Right hindlimb (tissue), 1 donor: ENCODE measurements at regions not wholly inside any gene's neighbourhood (a gene's known extent, or its start where the extent isn't known, plus 50 kb on each side); places are given as distances from the start of the nearest gene placed in this dataset.

Source experiments
- DNase-seq: peaks from one replicate; pipeline ENCODE4 v3.0.0-alpha.2; 2018

GRCh38 chr12:115455268-115455681 is 771.3 kb upstream of the TBX3 start:
- no peak for DNase-seq

DNA sequence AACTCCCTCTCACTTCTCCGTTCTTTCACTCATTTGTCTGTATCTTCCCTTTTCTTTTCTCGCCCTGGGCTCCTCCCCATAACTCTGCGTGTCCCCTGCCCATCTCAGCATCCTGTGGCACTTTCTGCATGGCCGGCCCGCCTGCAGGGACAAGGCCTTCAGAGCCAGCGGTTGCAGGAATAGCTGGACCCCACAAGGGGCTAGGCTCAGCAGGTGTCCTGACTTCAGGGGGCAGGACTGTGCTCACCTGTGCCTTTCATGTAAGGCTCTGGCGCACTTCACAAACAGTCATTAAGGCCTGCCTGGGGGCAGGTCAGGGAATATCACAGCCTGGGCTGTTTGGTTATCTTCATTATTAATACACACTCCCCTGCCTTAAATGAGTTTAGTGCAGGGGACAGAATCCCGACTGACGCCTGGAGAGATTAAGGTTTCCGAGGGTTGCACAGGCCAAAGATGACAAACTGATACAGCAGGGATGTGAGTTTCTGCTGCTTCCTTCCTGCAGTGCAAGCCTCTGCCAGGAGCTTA is 768.8 kb upstream of the TBX3 start:
- no peak for DNase-seq

DNA sequence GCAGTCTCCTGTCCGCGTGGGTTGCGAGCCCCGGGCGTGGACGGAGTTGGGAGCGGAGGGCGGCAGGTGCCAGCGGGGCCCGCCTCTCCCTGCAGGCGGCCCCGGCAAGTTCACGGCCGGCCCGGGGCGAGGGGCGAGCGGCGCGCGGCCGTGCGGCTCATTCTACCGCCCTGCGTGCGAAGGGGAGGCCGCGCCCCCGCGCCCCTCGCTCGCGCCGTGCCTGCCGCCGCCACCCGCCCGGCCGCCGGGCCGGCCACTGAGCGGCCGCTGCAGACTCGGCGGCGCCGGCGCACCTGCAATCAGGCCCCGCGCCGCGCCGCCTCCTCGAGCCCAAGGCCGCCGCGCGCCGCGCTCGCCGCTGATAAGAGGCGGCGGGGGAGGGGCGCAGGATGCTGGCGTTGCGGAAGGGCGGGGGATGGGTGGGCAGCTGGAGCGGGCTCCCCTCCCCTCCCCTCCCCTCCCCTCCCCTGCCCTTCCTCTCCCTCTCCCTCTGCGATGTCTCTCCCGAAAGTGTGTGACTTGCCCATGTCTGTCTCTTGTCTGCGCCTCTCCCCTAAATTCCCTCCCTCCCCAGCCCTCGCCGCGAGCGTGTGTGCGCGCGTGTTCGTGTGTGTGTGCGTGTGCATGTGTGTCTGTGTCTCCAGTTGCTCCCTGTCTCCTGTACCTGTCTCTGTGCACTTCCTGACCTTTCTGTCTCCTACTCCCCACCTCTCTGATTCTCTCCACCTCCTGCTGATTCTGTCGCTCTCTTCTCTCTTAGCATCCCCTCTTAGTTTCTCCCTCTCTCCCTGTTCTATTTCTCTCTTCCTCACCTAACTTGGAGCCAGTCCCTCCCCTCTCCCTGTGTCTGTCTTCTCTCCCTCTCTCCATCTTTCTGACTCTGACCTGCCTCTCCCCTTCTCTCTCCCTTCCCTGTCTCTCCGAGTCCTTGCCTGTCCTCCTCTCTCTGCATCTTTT is 768.1 kb upstream of the TBX3 start:
- peak; percentile 50 for DNase-seq

DNA sequence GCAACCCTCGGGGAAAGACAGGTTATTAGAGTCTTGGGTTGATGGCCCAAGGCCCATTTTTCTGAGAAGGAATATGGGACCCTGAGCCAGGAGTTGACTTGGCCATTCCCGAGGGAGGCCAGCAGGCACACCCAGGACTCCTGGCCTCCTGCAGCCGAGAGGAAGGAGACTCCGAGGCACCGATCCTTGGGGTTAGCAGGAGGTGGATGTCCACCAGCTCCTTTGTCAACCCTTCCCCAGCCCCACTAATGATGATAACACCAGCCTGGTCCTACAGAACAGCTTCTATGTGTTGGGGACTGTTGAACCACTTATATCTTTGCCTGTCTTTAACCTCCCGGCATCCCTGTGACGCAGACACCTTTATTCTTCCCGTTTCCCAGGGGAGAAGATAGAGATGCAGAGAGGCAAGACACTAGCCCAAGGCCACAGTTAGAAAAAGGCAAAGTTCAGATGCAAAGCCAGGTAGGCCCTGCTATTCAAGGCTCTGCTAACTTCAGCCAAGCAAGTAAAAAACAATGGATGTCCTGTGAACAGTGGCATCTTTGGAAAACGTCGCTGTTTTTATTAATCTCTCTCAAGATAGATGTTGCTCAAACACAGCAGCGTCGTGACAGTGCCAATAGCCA is 767.3 kb upstream of the TBX3 start:
- no peak for DNase-seq

DNA sequence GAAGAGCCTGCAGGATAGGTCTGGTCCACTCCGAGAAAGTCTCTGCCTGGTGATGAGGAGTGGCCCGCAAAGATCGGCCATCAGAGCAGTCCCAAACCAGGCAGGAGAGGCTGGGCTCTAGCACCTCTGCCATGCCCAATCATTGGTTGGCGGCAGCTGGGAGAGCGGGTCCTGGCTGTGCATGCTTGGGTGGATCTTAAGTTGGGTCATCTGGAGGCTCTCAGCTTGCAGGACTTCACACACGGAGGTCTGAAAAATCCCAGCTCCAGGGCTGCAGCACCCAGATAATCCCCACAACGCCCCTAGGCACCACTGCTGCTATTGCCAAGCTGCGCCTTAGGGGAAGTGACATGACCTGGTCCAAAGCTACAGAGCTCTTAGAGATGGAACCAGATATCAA is 766.7 kb upstream of the TBX3 start:
- DNase-seq = no peak

GRCh38 chr12:115450017-115450416 is 766.0 kb upstream of the TBX3 start:
- DNase-seq = no peak

DNA sequence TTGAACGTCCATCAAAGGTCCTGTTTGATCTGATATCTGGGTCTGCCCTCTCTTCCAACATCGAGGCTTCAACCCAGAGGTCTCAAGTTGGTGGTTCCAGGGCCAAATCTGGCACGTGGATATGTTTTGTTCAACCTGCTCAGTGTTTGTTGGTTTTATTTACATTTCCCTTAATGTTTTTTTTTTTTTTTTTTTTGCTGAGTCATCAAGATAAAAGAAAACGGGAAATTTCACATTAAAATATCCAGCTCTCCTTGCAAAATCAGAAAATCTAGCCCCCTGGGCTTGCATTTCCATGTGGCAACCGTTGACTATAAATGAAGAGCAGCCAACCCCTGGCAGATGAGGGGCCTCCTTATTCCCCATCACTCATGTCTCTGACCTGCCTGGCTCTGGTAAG is 765.6 kb upstream of the TBX3 start:
- DNase-seq = no peak

- no peak for DNase-seq
These were observed 760.4 kb upstream of the TBX3 start for GRCh38 chr12:115444346-115444745.

GRCh38 chr12:115443351-115443938 is 759.5 kb upstream of the TBX3 start:
- no peak for DNase-seq

- no peak for DNase-seq
These were observed 756.5 kb upstream of the TBX3 start for GRCh38 chr12:115440438-115440837.

DNA sequence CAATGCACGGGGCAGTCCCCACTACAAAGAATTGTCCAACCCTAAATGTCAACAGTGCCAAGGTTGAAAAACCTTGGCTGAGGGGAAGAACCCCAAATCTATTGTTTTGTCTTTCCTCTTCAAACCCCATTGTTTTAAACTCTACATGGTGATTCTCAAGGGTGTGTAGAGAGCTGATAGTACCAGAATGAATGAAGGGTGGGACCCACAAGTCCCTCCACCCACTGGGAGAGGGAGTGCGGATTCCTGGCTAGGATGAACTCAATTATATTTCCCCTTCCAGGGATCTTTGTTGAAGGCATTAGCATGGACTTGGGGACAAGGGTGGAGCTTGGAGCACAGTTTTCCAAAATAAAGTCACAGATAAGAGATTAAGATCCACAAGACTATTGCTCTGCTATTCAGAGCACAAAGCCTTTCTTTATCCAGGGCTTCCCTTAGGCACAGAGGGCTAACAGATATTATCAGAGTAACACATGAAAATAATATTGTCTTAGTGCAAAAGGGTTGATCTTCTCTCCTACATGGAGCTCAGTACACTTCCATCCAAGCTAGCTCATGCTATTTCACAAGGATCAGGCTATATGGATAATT is 755.1 kb upstream of the TBX3 start:
- DNase-seq = no peak

DNA sequence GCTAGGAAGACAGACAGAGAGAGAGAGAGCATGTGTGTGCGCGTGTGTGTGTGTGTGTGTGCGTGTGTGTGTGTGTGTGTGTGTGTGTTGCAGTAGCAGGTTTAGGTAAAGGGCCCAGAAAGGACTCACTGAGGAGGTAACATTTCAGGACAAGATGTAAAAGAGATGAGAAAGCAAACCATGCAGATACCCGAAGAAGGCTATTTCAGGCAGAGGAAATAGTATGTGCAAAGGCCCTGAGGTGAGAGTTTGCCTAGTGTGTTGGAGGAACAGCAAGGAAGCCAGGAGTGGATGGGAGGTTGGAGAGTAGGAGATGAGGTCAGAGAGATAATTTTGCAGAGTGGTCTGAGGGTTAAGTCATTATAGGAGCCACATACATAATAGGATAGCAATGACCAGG is 754.3 kb upstream of the TBX3 start:
- DNase-seq = no peak

- no peak for DNase-seq
These were observed 753.1 kb upstream of the TBX3 start for GRCh38 chr12:115437061-115437567.

GRCh38 chr12:115433014-115433634 is 749.1 kb upstream of the TBX3 start:
- DNase-seq = no peak

DNA sequence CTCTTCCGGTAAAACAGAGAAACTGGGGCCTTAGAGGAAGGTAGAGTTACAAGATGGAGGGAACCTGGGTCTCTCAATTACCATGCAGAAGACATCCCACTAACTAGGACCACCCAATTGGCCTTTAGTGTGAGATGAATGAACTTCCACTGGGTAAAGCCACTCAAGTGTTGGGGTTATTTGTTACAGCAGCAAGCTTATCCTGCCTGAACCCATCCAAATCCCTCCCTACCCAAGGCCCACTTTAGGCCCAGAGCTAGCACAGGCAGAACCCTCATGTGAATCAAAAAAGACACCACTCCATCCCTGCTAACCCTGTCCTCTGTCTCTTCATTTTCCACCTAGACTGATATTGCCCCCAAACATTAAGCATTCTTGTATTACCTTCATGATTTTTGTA is 746.7 kb upstream of the TBX3 start:
- no peak for DNase-seq

DNA sequence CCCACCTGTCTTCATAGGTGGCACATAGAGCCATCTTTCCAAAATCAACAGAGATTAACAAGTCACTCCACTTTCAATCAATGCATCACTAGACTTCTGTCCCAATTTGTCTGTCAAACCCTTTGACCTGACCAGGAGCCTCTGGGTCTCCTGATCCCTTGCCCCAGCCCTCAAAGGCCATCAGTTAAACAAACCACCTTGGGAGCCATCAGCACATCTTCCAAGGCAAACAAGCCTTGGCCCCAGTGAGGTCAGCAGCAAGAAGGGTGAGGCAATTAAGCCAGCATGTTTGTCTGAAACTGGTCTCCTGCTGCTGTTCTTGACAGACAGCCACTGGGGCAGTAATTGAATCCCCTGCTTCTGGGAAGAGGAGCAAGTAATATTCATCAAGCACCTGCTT is 742.8 kb upstream of the TBX3 start:
- no peak for DNase-seq

DNA sequence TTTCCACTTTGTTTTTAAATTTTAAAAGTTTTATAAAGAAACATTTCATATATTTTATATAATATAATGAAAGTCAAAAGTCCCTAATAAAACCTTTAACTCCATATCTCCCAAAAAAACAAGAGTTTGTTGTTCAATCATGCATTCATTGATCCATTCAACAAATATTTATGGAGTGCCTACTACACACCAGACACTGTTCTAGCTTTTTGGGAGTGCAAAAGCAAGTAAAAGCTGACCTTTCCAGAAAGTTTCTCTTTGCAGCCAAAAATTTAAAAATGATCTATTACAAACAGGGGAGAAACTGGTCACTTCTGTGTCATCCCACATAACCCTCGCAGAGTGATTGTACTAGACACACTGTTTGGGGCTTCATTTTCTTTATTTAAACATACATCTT is 740.0 kb upstream of the TBX3 start:
- no peak for DNase-seq

DNA sequence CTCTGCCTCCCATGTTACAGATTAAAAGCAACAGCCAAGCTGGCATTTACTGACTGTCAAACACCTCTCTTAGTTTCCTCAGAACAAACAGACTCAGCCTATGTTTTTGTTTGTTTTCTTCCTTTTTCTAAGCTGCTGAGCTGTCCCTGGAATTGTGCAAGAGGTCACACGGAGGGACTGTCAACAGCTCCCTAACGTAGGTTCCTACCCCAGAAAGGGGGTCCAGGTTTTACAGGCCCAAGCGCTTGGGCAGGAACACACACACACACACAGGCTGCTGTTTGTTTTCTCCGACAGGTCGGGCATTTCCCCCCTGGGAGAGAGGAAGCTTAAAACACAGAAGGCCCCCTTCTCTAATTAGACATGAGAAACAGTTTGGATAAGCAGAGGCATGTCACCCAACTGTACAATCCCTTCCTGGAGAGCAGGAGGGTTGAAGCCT is 739.6 kb upstream of the TBX3 start:
- no peak for DNase-seq

GRCh38 chr12:115422845-115423545 is 739.0 kb upstream of the TBX3 start:
- no peak for DNase-seq

GRCh38 chr12:115421796-115422709 is 738.1 kb upstream of the TBX3 start:
- DNase-seq = no peak

GRCh38 chr12:115421350-115421749 is 737.4 kb upstream of the TBX3 start:
- no peak for DNase-seq
